Keratinocyte (primary cell): ENCODE measurements at regions not wholly inside any gene's neighbourhood (a gene's known extent, or its start where the extent isn't known, plus 50 kb on each side); places are given as distances from the start of the nearest gene placed in this dataset.

Experiments
- DNase-seq: peaks from one replicate; pipeline ENCODE4 v3.0.0-alpha.2; 2011; ENCODE audit warnings: low read depth, missing footprints, low spot score
- FAIRE-seq: peaks from 2 replicates; lab custom pipeline; 2011; peaks lifted over from hg19 to GRCh38; lab: Jason Lieb, UNC
- H2AFZ ChIP-seq: 2 replicates; pipeline ENCODE4 v1.6.0; 2012; ENCODE audit warnings: low read length, control low read depth, inconsistent platforms; ENCODE audit not compliant: control insufficient read depth
- H3K27ac ChIP-seq: 2 replicates; pipeline ENCODE4 v1.5.1; 2011; ENCODE audit warnings: low read length; ENCODE audit not compliant: control insufficient read depth, insufficient read depth
- H3K27me3 ChIP-seq: 3 replicates; pipeline ENCODE4 v1.6.0; 2011; ENCODE audit warnings: low read length; ENCODE audit not compliant: control insufficient read depth, insufficient read depth; ENCODE audit errors: extremely low read depth
- H3K36me3 ChIP-seq, 2 experiments: 2 replicates in 1 of 2; 3 replicates in 1 of 2; pipeline ENCODE4 v1.5.1; 2011; ENCODE audit warnings: low read length in 2 of 2, mild to moderate bottlenecking in 1 of 2; ENCODE audit not compliant: control insufficient read depth in 2 of 2, insufficient read depth in 2 of 2; ENCODE audit errors: extremely low read depth in 1 of 2
- H3K4me1 ChIP-seq: 3 replicates; pipeline ENCODE4 v1.5.1; 2011; ENCODE audit warnings: low read length; ENCODE audit not compliant: control insufficient read depth, insufficient read depth; ENCODE audit errors: extremely low read depth
- H3K4me2 ChIP-seq: 3 replicates; pipeline ENCODE4 v1.6.0; 2011; ENCODE audit warnings: low read depth, low read length; ENCODE audit not compliant: control insufficient read depth, insufficient read depth; ENCODE audit errors: extremely low read depth
- H3K4me3 ChIP-seq, 3 experiments: fragments of 200-600 bp in 1 of 3; sonication (generic) in 1 of 3; 2 replicates in 2 of 3; 3 replicates in 1 of 3; pipeline ENCODE4 v1.5.1; 2011 to 2016; ENCODE audit warnings: low read length in 3 of 3, mild to moderate bottlenecking in 3 of 3, control low read depth in 2 of 3, inconsistent platforms in 1 of 3, low read depth in 1 of 3, mixed read lengths in 1 of 3, mixed run types in 1 of 3, moderate library complexity in 1 of 3; ENCODE audit not compliant: control insufficient read depth in 2 of 3, insufficient read depth in 2 of 3; ENCODE audit errors: extremely low read depth in 1 of 3
- H3K79me2 ChIP-seq: 2 replicates; pipeline ENCODE4 v1.6.0; 2012; ENCODE audit warnings: low read length; ENCODE audit not compliant: control insufficient read depth, insufficient read depth
- H3K9ac ChIP-seq: 3 replicates; pipeline ENCODE4 v1.6.0; 2011; ENCODE audit warnings: low read length; ENCODE audit not compliant: control insufficient read depth, insufficient read depth; ENCODE audit errors: extremely low read depth
- H3K9me1 ChIP-seq: 3 replicates; pipeline ENCODE4 v1.6.0; 2011; ENCODE audit warnings: low read length; ENCODE audit not compliant: control insufficient read depth, insufficient read depth; ENCODE audit errors: extremely low read depth
- H3K9me3 ChIP-seq: 2 replicates; pipeline ENCODE4 v1.5.1; 2012; ENCODE audit warnings: low read depth, low read length; ENCODE audit not compliant: control insufficient read depth
- H4K20me1 ChIP-seq: 3 replicates; pipeline ENCODE4 v1.6.0; 2011; ENCODE audit warnings: low read length; ENCODE audit not compliant: control insufficient read depth, insufficient read depth; ENCODE audit errors: extremely low read depth
- EZH2 ChIP-seq: IDR thresholded peaks from one replicate; pipeline ENCODE4 v1.6.1; 2012; ENCODE audit warnings: inconsistent platforms, mild to moderate bottlenecking, low read length, moderate library complexity
- dilution Hi-C: fragments of 300-500 bp; cut with MboI; formaldehyde crosslinking; loops from one replicate; pipeline ENCODE4 v1.7.0; 2020; ENCODE audit warnings: low sequenced_read_pairs; ENCODE audit not compliant: extremely low pct_ligation_motif_present
- TF ChIP-seq, protein P1 (sequence below), 3 experiments: IDR thresholded peaks in 1 of 3; conservative IDR thresholded peaks in 1 of 3; optimal IDR thresholded peaks in 1 of 3; 2 replicates in 2 of 3; 3 replicates in 1 of 3; pipeline versions ENCODE3 to v1.5.1; 2011; ENCODE audit warnings: low read length in 3 of 3, mild to moderate bottlenecking in 3 of 3, moderate library complexity in 2 of 3, control low read depth in 1 of 3, inconsistent platforms in 1 of 3; ENCODE audit not compliant: insufficient read depth in 2 of 3; ENCODE audit errors: extremely low read depth in 1 of 3

DNA sequence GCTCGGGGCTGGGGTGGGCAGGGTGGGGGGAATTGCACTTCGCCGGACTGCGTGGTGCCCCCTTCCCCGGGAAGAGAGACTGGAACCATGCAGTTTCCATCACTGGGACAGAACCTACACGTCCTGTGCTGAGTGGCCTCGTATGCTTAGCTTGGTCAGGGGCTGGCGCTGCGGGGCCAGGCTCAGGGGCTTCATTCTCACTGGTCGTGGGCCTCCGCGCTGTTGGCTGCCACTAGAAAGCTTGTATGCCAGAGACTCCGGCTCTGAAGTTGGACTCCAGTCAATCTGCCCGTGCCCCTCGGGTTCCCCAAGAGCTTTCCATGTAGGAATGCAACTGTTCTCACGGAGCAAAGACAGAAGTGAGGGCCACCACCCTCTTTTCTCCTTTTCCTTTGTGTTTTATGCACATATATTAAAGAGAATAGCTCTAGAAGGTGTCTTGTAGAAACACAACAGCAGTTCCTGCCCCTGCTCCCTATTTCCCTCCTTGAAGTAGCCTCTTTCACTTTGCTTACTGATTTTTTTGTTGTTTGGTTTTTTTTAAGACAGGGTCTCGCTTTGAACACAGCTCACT, 64.0 kb upstream of the YWHAQ start:
- H3K27me3 ChIP-seq = no peaks in the 10 kb centered on the region
- TF ChIP-seq EZH2 = no peak
- H3K36me3 ChIP-seq = no peaks in the 10 kb centered on the region
- DNase-seq (no peak), FAIRE-seq (no peak)
- dilution Hi-C loops = no loop called here
- no peaks in the 10 kb centered on the region for H3K79me2 ChIP-seq
- H2AFZ ChIP-seq = no peak overlapping the region
- H3K9ac ChIP-seq = no peak overlapping the region
- H3K4me2 ChIP-seq = no peak overlapping the region
- no peaks in the 10 kb centered on the region for H4K20me1 ChIP-seq
- no peaks in the 10 kb centered on the region for H3K9me3 ChIP-seq
- H3K9me1 ChIP-seq = no peaks in the 10 kb centered on the region
- H3K4me3 ChIP-seq = no peak overlapping the region
- peaks cover 28% of the 10 kb centered on the region for H3K4me1 ChIP-seq
- no peak overlapping the region for H3K27ac ChIP-seq

DNA sequence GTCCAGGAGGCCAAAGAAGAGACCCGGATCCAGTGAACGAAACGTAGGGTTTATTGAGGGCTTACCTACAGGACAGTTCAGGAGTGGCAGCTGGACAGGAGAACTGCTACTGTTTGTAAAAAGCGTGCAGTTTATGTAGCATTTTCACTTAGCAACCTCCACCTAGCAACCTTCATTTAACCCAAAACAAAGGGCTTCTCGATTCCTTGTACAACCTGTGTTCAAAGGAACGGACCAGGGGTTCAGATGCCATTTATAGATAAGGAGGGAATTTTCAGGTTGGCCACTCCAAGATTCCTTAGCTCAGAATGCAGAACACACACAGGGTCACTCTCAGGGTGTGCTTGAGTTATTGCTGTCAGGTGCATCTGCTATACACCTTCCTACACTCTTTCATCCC, 65.1 kb upstream of the YWHAQ start:
- Histone ChIP-seq H2AFZ (no peak overlapping the region), H3K9ac (no peak overlapping the region), H3K79me2 (no peaks in the 10 kb centered on the region), H4K20me1 (no peaks in the 10 kb centered on the region), H3K4me3 (no peak overlapping the region), H3K4me1 (peaks cover 38% of the 10 kb centered on the region), H3K9me1 (no peaks in the 10 kb centered on the region), H3K36me3 (no peaks in the 10 kb centered on the region), H3K27me3 (no peaks in the 10 kb centered on the region), H3K4me2 (no peak overlapping the region), H3K27ac (no peak overlapping the region), H3K9me3 (no peaks in the 10 kb centered on the region)
- no peak for DNase-seq
- TF ChIP-seq EZH2 = no peak
- TF ChIP-seq, protein P1, sequence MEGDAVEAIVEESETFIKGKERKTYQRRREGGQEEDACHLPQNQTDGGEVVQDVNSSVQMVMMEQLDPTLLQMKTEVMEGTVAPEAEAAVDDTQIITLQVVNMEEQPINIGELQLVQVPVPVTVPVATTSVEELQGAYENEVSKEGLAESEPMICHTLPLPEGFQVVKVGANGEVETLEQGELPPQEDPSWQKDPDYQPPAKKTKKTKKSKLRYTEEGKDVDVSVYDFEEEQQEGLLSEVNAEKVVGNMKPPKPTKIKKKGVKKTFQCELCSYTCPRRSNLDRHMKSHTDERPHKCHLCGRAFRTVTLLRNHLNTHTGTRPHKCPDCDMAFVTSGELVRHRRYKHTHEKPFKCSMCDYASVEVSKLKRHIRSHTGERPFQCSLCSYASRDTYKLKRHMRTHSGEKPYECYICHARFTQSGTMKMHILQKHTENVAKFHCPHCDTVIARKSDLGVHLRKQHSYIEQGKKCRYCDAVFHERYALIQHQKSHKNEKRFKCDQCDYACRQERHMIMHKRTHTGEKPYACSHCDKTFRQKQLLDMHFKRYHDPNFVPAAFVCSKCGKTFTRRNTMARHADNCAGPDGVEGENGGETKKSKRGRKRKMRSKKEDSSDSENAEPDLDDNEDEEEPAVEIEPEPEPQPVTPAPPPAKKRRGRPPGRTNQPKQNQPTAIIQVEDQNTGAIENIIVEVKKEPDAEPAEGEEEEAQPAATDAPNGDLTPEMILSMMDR (optimal IDR thresholded peaks at IDR 0.05 in 1 of 3, IDR thresholded peaks at IDR 0.05 in 1 of 3, conservative IDR thresholded peaks at IDR 0.05 in 1 of 3; ENCODE audit: extremely low read depth in 1 of 3, insufficient read depth in 2 of 3, low read length in 3 of 3) = no peak
- dilution Hi-C loops = no loop called here
- FAIRE-seq = no peak

DNA sequence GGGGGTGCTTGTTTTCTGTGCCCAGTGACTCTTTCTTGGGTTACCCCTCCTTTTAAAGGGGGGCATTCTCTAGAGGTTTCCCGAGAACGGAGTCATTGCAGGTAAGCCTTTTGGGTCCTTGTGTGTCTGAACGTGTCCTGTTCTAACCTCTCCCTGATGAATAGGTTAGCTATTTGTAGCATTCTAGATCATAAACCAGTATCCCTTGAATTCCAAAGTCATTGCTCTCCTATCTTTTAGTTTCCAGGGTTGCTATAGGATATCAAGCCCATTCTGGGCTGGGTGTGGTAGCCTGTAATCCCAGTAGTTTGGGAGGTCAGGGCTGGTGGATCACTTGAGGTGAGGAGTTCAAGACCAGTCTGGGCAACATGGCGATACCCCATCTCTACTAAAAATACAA, 65.9 kb upstream of the YWHAQ start:
- DNase-seq (no peak), FAIRE-seq (no peak)
- Histone ChIP-seq H3K27me3 (no peaks in the 10 kb centered on the region), H3K27ac (no peak overlapping the region), H3K36me3 (no peaks in the 10 kb centered on the region), H2AFZ (no peak overlapping the region), H3K79me2 (no peaks in the 10 kb centered on the region), H3K9ac (no peak overlapping the region), H4K20me1 (no peaks in the 10 kb centered on the region), H3K4me2 (peak overlapping the region; percentile 33), H3K9me3 (no peaks in the 10 kb centered on the region), H3K4me1 (peaks cover 38% of the 10 kb centered on the region), H3K4me3 (no peak overlapping the region), H3K9me1 (no peaks in the 10 kb centered on the region)
- dilution Hi-C loops = no loop called here
- TF ChIP-seq EZH2 = no peak
- TF ChIP-seq, protein P1 (optimal IDR thresholded peaks at IDR 0.05 in 1 of 3, IDR thresholded peaks at IDR 0.05 in 1 of 3, conservative IDR thresholded peaks at IDR 0.05 in 1 of 3; ENCODE audit: extremely low read depth in 1 of 3, insufficient read depth in 2 of 3, low read length in 3 of 3) = no peak
